ENCODE measurements at regions not wholly inside any gene's neighbourhood (a gene's known extent, or its start where the extent isn't known, plus 50 kb on each side); places are given as distances from the start of the nearest gene placed in this dataset.

DNA sequence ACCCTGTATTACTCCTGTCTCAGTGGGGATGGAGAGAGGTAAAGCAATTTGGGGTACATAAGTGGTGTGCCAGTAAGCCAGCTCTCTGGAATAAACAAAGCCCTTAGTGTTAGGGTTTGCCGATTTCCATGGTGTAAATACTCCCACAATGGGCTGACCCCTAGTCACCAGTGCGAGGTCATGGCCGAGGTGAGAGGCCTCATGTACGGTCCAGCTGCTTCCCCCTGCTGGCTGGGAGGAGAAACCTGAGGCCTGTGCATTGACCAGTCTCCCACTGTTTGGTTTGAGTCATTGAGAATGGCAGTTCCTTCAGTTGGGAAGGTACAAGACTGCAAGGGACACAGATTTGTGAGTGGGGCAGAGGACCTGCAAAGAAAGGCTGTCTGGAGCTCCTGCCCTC is 382.0 kb downstream of the CDH26 start:
- no peak for TF ChIP-seq CTCF (conservative IDR thresholded peaks at IDR 0.05; ENCODE audit: low read length)
- H3K4me3 ChIP-seq (ENCODE audit: low read length) = no peak overlapping the region
- no peak for DNase-seq (ENCODE audit: low read depth)

- no peak for DNase-seq (ENCODE audit: low read depth)
- H3K4me3 ChIP-seq (ENCODE audit: low read length) = no peak overlapping the region
Observed at GRCh38 chr20:60341062-60341461, 382.8 kb downstream of the CDH26 start.

GRCh38 chr20:60345106-60345505 is 386.9 kb downstream of the CDH26 start:
- TF ChIP-seq CTCF (conservative IDR thresholded peaks at IDR 0.05; ENCODE audit: low read length) = no peak
- no peak overlapping the region for H3K4me3 ChIP-seq (ENCODE audit: low read length)
- no peak for DNase-seq (ENCODE audit: low read depth)

More at GRCh38 chr20:60341062-60341461, 382.8 kb downstream of the CDH26 start:
- TF ChIP-seq CTCF (conservative IDR thresholded peaks at IDR 0.05; ENCODE audit: low read length) = no peak

- no peak overlapping the region for H3K4me3 ChIP-seq (ENCODE audit: low read length)
- DNase-seq (ENCODE audit: low read depth) = no peak
- TF ChIP-seq CTCF (conservative IDR thresholded peaks at IDR 0.05; ENCODE audit: low read length) = no peak
Observed at GRCh38 chr20:60349418-60349817, 391.2 kb downstream of the CDH26 start.

DNA sequence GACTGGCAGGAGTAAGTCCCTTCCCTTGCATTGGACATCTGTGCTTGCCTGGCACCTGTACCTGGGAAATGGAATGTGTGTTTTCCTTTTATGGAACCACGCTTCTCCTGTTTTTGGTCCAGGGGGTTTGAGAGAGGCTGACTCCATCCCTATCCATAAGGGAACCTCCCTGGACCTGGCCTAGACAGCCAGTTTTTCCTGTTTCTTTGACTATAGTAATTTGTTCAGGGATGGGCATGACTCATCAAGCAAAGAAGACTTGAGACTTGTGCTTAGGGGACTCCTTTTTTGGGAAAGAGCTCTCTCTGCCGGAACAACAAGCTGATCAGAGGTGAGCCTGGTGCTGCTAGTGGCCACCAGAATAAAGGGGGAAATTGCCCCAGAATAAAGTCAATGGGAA is 393.8 kb downstream of the CDH26 start:
- TF ChIP-seq CTCF (conservative IDR thresholded peaks at IDR 0.05; ENCODE audit: low read length) = no peak
- H3K4me3 ChIP-seq (ENCODE audit: low read length) = no peak overlapping the region
- DNase-seq (ENCODE audit: low read depth) = no peak

GRCh38 chr20:60352596-60352995 is 394.4 kb downstream of the CDH26 start:
- DNase-seq (ENCODE audit: low read depth) = no peak
- H3K4me3 ChIP-seq (ENCODE audit: low read length) = no peak overlapping the region
- TF ChIP-seq CTCF (conservative IDR thresholded peaks at IDR 0.05; ENCODE audit: low read length) = no peak

DNA sequence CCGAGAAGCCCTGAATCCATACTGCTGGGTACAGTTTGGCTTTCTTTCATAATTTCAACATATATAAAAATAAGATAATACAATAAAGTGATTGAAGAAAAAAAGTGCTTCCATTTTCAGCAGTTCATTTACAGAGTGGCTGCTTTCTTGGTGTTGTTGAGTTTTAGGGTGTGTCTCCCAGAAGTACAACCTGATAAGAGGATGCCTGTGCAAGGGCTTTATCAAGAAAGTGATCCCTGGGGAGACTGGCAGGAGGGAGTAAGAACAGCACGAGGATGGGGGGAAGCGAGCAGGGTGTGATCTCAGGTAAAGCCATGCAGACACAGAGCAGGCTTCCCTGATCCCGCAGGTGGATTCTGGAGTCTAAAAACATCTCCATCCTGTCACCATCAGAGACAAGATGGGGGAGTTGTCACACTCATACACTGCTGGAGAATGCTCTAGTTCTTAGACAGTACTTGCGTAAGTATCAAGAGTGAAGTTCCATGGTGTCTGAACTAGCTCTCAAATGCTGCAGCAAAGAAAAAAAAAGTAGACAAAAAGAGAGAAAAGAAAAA is 395.9 kb downstream of the CDH26 start:
- no peak for DNase-seq (ENCODE audit: low read depth)
- TF ChIP-seq CTCF (conservative IDR thresholded peaks at IDR 0.05; ENCODE audit: low read length) = no peak
- H3K4me3 ChIP-seq (ENCODE audit: low read length) = no peak overlapping the region

Data from AG10803 (cell line).